ENCODE measurements at regions not wholly inside any gene's neighbourhood (a gene's known extent, or its start where the extent isn't known, plus 50 kb on each side); places are given as distances from the start of the nearest gene placed in this dataset.

DNA sequence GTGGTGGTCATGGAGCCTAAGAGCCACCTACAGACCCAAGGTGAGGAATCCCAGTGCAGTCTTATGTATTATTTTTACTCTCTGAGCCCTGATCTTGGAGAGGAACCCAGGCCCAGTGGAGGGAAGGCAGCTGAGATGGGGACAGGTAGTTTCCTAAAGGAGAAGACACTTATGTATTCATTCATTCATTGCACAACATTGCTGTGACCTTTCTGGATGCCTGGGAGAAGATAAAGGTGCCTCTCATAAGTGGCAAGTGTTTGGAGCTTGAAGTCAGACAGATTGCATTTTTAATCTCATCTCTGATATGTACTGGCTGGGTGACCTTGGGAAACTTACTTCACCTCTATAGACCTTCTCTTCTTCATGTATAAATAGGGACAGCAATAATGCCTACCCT is 111.1 kb downstream of the CEBPB start:
- Mint-ChIP-seq H3K27me3 (peaks cover 16% of the 10 kb centered on the region), H3K9me3 (ENCODE audit: low read depth) (no peaks in the 10 kb centered on the region), H3K36me3 (ENCODE audit: insufficient read depth) (no peaks in the 10 kb centered on the region), H3K4me1 (ENCODE audit: low read depth) (peaks cover 6% of the 10 kb centered on the region), H3K4me3 (ENCODE audit: low read depth) (no peak overlapping the region), H3K27ac (no peak overlapping the region)
- DNase-seq (ENCODE audit: low spot score, unreplicated experiment) = no peak
- TF ChIP-seq, protein P1, sequence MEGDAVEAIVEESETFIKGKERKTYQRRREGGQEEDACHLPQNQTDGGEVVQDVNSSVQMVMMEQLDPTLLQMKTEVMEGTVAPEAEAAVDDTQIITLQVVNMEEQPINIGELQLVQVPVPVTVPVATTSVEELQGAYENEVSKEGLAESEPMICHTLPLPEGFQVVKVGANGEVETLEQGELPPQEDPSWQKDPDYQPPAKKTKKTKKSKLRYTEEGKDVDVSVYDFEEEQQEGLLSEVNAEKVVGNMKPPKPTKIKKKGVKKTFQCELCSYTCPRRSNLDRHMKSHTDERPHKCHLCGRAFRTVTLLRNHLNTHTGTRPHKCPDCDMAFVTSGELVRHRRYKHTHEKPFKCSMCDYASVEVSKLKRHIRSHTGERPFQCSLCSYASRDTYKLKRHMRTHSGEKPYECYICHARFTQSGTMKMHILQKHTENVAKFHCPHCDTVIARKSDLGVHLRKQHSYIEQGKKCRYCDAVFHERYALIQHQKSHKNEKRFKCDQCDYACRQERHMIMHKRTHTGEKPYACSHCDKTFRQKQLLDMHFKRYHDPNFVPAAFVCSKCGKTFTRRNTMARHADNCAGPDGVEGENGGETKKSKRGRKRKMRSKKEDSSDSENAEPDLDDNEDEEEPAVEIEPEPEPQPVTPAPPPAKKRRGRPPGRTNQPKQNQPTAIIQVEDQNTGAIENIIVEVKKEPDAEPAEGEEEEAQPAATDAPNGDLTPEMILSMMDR (IDR thresholded peaks at IDR 0.05; ENCODE audit: unreplicated experiment) = no peak

DNA sequence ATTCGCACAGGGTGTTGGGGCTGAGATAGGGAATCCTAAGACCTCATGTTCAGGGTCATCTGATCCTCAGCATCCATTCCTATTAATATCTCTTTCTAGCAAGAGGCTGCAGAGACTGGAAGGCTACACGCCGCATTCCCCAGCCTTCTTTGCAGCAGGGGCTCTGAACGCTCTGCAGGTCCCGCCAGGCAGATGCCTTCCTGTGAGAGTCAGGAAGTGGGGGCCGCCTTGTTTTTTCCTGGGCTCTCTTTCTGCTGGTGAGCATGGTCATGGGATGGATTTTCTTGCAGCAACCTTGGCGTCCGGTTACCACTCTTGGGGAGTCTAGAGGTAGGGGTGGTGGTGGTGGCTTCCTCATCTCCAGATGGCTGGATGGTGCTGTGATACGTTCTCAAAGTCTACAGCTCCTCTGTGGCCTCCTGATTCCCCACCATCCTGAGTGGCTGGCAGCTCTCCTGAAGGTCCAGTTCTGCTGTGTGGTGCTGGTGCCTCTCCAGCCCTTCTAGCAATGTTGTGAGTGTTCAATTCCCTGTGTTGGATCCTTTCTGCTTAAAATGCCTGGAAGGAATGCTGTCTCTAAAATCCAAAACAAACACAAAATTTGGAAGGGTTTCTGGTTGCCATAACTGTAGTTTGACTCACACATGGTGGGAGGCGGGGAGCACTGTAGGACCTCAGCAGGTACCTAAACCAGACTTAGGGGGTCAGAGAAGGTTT is 111.9 kb downstream of the CEBPB start:
- no peak overlapping the region for H3K27ac Mint-ChIP-seq
- no peak for DNase-seq (ENCODE audit: low spot score, unreplicated experiment)
- no peak overlapping the region for H3K4me3 Mint-ChIP-seq (ENCODE audit: low read depth)

DNA sequence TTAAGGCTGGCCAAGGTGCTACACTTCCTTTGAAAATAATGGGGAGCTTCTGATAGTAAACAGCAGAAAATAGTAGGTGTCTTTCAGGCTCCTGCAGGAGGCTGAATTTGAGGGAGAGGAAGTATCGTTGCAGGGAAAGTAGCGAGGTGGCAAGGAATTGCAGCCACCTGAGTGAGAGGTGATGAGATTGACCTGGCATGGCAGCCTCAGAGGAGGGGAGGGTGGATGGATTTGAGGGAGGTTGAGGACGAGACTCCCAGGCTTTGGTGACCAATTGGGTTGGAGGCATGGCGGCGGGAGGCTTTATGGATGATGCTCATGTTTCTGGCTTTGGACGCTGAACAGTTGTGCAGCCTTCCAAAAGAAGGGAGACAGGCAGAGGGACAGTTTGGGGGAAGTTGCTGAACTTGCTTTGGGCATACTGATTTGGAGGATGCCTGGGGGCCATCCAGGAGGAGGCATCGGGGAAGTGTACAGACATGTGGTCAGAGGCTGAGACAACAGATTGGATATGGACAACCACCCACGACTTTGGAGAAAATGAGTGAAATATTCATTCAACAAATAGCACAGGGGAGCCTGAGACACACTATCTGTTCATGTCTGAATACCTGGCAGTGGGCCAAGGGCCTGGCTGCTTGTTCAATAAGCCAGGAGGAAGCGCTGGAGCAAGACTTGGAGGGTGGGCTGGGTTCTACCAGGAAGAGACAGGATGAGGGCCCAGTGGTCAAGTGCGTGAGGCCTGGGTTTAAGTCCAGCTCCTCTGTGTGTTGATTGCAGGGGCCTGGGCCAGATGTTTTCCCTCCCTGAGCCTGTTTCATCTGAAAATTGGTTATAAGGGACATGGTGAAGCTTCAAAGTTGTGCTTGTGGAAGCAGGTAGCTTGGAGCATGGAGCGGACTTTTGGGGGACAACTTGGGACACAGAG is 113.2 kb downstream of the CEBPB start:
- Mint-ChIP-seq H3K4me3 (ENCODE audit: low read depth) (no peak overlapping the region), H3K9me3 (ENCODE audit: low read depth) (no peaks in the 10 kb centered on the region), H3K4me1 (ENCODE audit: low read depth) (peaks cover 6% of the 10 kb centered on the region), H3K27ac (no peak overlapping the region), H3K27me3 (peaks cover 16% of the 10 kb centered on the region), H3K36me3 (ENCODE audit: insufficient read depth) (no peaks in the 10 kb centered on the region)
- TF ChIP-seq, protein P1 (IDR thresholded peaks at IDR 0.05; ENCODE audit: unreplicated experiment) = no peak
- no peak for DNase-seq (ENCODE audit: low spot score, unreplicated experiment)

More for the DNA sequence above, 111.9 kb downstream of the CEBPB start:
- H3K9me3 Mint-ChIP-seq (ENCODE audit: low read depth) = no peaks in the 10 kb centered on the region
- TF ChIP-seq, protein P1 (IDR thresholded peaks at IDR 0.05; ENCODE audit: unreplicated experiment) = no peak
- peaks cover 6% of the 10 kb centered on the region for H3K4me1 Mint-ChIP-seq (ENCODE audit: low read depth)
- H3K27me3 Mint-ChIP-seq = peaks cover 16% of the 10 kb centered on the region
- H3K36me3 Mint-ChIP-seq (ENCODE audit: insufficient read depth) = no peaks in the 10 kb centered on the region

DNA sequence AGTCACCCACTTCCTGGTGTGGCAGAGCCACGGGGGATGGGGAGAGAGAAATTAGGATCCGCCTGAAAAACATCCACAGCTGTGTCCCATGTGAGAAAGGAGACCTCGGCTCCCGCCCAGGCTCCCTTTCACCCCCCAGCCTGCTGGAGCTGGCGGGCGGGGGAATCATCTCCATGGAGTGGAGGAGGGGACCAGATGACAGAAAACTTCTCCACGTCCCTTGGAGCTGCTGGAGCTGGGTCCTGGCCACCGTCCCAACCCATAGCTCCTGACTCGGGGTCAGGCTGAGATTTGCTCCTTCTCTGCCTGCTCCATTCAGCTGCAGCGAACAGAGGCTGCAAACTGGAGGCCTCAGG is 113.8 kb downstream of the CEBPB start:
- DNase-seq (ENCODE audit: low spot score, unreplicated experiment) = no peak
- H3K36me3 Mint-ChIP-seq (ENCODE audit: insufficient read depth) = no peaks in the 10 kb centered on the region

More for the DNA sequence above, 113.8 kb downstream of the CEBPB start:
- TF ChIP-seq, protein P1 (IDR thresholded peaks at IDR 0.05; ENCODE audit: unreplicated experiment) = no peak
- peaks cover 6% of the 10 kb centered on the region for H3K4me1 Mint-ChIP-seq (ENCODE audit: low read depth)
- H3K27me3 Mint-ChIP-seq = peaks cover 18% of the 10 kb centered on the region
- no peaks in the 10 kb centered on the region for H3K9me3 Mint-ChIP-seq (ENCODE audit: low read depth)
- H3K4me3 Mint-ChIP-seq (ENCODE audit: low read depth) = no peak overlapping the region
- H3K27ac Mint-ChIP-seq = no peak overlapping the region

Data from progenitor cell of endocrine pancreas (in vitro differentiated cells).